CD4-positive, alpha-beta T cell treated with Interleukin-1 beta for 1 hour (primary cell): ENCODE measurements at regions not wholly inside any gene's neighbourhood (a gene's known extent, or its start where the extent isn't known, plus 50 kb on each side); places are given as distances from the start of the nearest gene placed in this dataset.

Source experiments
- DNase-seq, 2 donors: peaks; one replicate each; pipeline ENCODE4 v3.0.0-alpha.2; 2020 to 2022

GRCh38 chr4:114184901-114185300 lies 205.5 kb upstream of the ARSJ start:
- DNase-seq = no peak

GRCh38 chr4:114187592-114187991 lies 208.1 kb upstream of the ARSJ start:
- DNase-seq = no peak

DNA sequence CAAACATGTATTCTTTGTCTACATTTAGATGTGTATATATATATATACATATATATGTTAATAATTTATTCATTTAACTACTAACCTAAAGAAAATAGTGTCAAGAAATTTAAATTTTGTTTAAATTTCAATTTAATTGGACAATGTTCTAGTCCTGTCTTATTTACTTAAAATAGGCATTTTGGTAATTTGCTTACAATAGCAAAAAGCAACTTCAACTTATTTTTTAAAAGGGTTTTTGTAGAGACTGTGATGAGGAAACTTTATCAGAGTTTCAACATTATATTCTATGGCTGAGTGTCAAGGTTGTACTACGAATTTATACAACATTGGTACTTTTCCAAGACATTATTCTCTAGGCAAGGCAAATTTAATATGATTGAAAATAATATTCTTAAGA lies 212.0 kb upstream of the ARSJ start:
- DNase-seq = no peak

GRCh38 chr4:114192854-114193253 lies 213.4 kb upstream of the ARSJ start:
- no peak for DNase-seq

GRCh38 chr4:114193624-114194399 lies 214.4 kb upstream of the ARSJ start:
- no peak for DNase-seq

DNA sequence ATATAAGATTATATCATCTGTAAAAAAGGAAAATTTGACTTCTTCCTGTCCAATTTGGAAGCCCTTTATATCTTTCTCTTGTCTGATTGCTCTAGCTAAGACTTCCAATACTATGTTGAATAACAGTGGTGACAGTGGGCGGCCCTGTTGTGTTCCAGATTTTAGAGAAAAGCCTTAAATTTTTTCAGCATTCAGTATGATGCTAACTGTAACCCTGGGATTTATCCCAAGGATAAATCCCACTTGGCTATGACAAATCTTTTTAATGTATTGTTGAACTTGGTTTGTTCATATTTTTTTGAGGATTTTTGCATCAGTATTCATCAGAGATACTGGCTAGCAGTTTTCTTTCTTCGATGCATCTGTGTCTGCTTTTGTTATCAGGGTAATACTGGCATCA lies 217.2 kb upstream of the ARSJ start:
- DNase-seq = no peak

- DNase-seq = no peak
These were observed 220.6 kb upstream of the ARSJ start for GRCh38 chr4:114200026-114200425.

DNA sequence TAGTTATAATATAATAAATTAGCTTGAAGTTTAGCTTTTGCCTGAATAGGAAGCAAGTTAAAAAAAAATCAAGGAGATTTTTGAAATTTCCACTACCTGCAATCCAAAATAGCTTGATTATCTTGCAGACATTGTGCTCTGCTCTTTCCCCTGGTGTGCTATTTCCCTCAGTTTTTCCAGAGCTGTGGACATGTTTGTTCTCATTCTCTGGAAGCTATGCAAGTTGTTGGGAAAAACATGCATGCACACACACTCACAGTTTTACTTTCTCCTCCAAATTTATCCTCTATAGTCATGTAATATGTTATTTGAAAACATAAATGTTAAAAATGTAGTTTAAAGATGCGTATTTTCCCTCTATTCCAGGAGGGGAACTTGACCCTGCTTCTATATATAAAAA lies 225.8 kb upstream of the ARSJ start:
- DNase-seq = no peak

GRCh38 chr4:114208574-114209151 lies 229.2 kb upstream of the ARSJ start:
- no peak for DNase-seq

- DNase-seq = no peak
These were observed 230.1 kb upstream of the ARSJ start for GRCh38 chr4:114209584-114209983.

GRCh38 chr4:114211556-114211955 lies 232.1 kb upstream of the ARSJ start:
- DNase-seq = no peak

DNA sequence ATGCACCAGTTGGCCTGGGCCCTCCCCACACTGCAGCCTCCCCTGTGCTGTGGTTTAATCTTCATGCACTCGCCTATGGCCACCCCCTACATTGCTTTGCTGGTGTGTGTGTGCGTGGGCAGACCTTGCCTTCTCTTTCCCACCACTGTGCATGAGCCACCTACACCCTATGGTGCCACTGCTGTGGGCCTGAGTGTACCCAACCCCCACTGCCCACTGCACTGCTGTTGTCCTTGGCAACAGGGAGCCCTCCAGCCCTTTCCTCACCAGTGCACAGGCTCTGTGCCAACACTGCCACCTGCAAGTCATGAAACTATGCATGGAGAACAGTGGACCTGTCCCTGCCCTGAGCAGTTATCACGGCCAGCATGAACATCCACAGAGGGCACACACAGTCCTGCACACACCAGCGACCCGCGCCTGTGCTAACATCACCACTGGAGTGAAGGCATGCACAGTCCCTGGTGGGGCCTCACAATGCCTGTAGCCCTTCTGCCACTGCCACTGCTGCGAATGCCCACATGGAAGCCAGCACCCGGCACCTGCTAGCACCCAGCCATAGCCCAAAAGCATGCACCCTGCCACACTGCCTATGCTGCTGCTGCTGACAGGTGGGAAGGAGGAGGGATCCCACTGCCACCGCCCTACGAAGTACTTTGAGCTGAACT lies 237.8 kb upstream of the ARSJ start:
- no peak for DNase-seq

DNA sequence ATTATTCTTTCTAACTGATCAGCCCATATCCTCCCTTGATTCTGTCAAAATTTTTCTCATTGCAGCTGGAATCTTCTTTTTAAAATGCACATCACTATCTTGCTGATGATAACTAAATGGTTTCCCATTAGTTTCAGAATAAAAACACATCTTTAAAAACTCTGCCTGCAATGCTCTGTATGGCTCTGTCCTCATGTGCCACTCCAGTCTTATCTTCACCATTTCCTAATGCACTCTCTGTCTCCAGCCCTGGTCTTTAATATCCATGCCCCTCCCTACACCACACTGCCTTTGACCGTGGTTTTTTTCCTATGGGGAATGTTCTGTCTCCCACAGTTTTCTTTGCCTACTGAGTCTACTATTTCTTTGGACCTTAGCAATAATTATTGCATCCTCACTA lies 244.1 kb upstream of the ARSJ start:
- DNase-seq = no peak

GRCh38 chr4:114225436-114225835 lies 246.0 kb upstream of the ARSJ start:
- DNase-seq = no peak

- DNase-seq = no peak
These were observed 246.7 kb upstream of the ARSJ start for GRCh38 chr4:114226179-114226578.

DNA sequence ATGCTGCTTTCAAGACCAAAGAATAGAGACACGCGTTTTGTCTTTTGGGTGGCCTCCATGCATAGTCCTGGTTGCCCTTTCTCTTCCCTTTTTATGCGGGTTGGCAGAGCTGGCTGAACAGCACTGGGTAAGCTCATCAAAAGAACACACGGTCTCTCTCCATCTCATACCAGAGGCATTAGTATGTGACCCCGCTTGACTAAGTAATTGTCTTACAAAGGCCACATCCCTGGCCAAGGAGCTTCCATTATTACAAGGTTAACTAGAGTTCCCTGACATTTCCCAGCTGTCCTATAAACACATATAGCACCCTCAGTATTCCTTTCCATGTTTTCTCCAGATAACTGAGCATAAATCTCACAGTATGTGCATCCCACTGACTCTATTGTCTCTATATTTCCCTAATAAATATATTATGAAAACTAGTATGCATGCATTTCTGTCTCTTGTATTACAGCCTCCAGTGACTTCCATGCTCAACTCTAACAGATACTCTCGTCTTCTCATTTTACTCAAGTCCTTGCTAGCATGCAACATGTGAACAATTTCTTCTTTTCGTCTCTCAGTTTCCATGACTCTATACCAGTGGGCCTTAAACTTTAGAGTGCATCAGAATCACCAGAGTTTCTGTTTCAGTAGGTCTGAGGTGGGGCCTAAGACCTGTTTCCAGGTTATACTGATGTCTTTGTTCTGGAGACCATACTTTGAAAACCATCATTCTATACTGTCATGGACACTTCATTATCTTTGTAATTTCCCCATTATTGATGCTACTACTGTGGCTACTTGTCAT lies 247.7 kb upstream of the ARSJ start:
- DNase-seq = no peak

- DNase-seq = no peak
These were observed 250.3 kb upstream of the ARSJ start for GRCh38 chr4:114229706-114230105.

GRCh38 chr4:114236171-114236769 lies 256.8 kb upstream of the ARSJ start:
- DNase-seq = no peak

DNA sequence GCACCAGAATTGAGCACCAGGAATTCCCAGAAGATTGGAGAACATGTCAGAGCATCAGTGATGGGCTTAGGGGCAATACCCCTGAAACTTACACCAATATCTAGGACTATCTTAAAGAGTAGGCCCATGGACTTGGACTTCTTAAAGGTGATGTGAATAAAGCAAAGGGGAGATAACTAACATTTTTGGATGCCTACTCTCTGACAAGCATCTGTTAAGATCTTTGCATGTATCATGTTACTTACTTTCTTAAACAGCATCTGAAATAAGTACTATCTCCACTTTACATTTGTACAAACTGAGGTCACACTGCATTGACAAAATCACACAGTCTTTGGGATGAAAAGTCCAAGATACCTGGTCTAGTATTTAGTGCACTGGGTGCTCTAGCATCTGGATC lies 258.6 kb upstream of the ARSJ start:
- DNase-seq = no peak

GRCh38 chr4:114249561-114249960 lies 270.1 kb upstream of the ARSJ start:
- DNase-seq = no peak

DNA sequence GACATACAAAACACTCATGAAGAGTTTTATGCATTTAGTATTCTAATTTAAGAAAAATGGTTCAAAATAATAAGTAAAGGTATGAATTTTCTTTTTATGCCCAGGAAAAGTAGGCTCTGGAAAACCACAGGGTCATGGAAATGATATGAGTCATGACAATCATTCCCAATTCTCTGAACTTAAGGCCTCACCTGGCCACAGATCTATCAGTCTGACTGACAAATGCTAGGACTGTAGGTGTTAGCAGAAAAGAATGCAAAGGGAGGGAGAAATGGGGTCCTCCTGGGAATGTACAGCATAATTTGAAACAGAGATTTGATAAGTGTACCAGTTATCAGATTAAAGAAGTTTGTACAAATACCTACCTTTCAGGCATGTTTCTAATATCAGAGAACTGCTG lies 270.5 kb upstream of the ARSJ start:
- DNase-seq = no peak

GRCh38 chr4:114250439-114250891 lies 271.0 kb upstream of the ARSJ start:
- no peak for DNase-seq

- no peak for DNase-seq
These were observed 271.6 kb upstream of the ARSJ start for GRCh38 chr4:114251020-114251419.
